Keratinocyte (primary cell): ENCODE measurements at regions not wholly inside any gene's neighbourhood (a gene's known extent, or its start where the extent isn't known, plus 50 kb on each side); places are given as distances from the start of the nearest gene placed in this dataset.

Source experiments
- DNase-seq: peaks from one replicate; pipeline ENCODE4 v3.0.0-alpha.2; 2011; ENCODE audit warnings: low read depth, missing footprints, low spot score
- FAIRE-seq: peaks from 2 replicates; lab custom pipeline; 2011; peaks lifted over from hg19 to GRCh38; lab: Jason Lieb, UNC
- H2AFZ ChIP-seq: 2 replicates; pipeline ENCODE4 v1.6.0; 2012; ENCODE audit warnings: low read length, control low read depth, inconsistent platforms; ENCODE audit not compliant: control insufficient read depth
- H3K27ac ChIP-seq: 2 replicates; pipeline ENCODE4 v1.5.1; 2011; ENCODE audit warnings: low read length; ENCODE audit not compliant: control insufficient read depth, insufficient read depth
- H3K27me3 ChIP-seq: 3 replicates; pipeline ENCODE4 v1.6.0; 2011; ENCODE audit warnings: low read length; ENCODE audit not compliant: control insufficient read depth, insufficient read depth; ENCODE audit errors: extremely low read depth
- H3K36me3 ChIP-seq, 2 experiments: 2 replicates in 1 of 2; 3 replicates in 1 of 2; pipeline ENCODE4 v1.5.1; 2011; ENCODE audit warnings: low read length in 2 of 2, mild to moderate bottlenecking in 1 of 2; ENCODE audit not compliant: control insufficient read depth in 2 of 2, insufficient read depth in 2 of 2; ENCODE audit errors: extremely low read depth in 1 of 2
- H3K4me1 ChIP-seq: 3 replicates; pipeline ENCODE4 v1.5.1; 2011; ENCODE audit warnings: low read length; ENCODE audit not compliant: control insufficient read depth, insufficient read depth; ENCODE audit errors: extremely low read depth
- H3K4me2 ChIP-seq: 3 replicates; pipeline ENCODE4 v1.6.0; 2011; ENCODE audit warnings: low read depth, low read length; ENCODE audit not compliant: control insufficient read depth, insufficient read depth; ENCODE audit errors: extremely low read depth
- H3K4me3 ChIP-seq, 3 experiments: fragments of 200-600 bp in 1 of 3; sonication (generic) in 1 of 3; 2 replicates in 2 of 3; 3 replicates in 1 of 3; pipeline ENCODE4 v1.5.1; 2011 to 2016; ENCODE audit warnings: low read length in 3 of 3, mild to moderate bottlenecking in 3 of 3, control low read depth in 2 of 3, inconsistent platforms in 1 of 3, low read depth in 1 of 3, mixed read lengths in 1 of 3, mixed run types in 1 of 3, moderate library complexity in 1 of 3; ENCODE audit not compliant: control insufficient read depth in 2 of 3, insufficient read depth in 2 of 3; ENCODE audit errors: extremely low read depth in 1 of 3
- H3K79me2 ChIP-seq: 2 replicates; pipeline ENCODE4 v1.6.0; 2012; ENCODE audit warnings: low read length; ENCODE audit not compliant: control insufficient read depth, insufficient read depth
- H3K9ac ChIP-seq: 3 replicates; pipeline ENCODE4 v1.6.0; 2011; ENCODE audit warnings: low read length; ENCODE audit not compliant: control insufficient read depth, insufficient read depth; ENCODE audit errors: extremely low read depth
- H3K9me1 ChIP-seq: 3 replicates; pipeline ENCODE4 v1.6.0; 2011; ENCODE audit warnings: low read length; ENCODE audit not compliant: control insufficient read depth, insufficient read depth; ENCODE audit errors: extremely low read depth
- H3K9me3 ChIP-seq: 2 replicates; pipeline ENCODE4 v1.5.1; 2012; ENCODE audit warnings: low read depth, low read length; ENCODE audit not compliant: control insufficient read depth
- H4K20me1 ChIP-seq: 3 replicates; pipeline ENCODE4 v1.6.0; 2011; ENCODE audit warnings: low read length; ENCODE audit not compliant: control insufficient read depth, insufficient read depth; ENCODE audit errors: extremely low read depth
- EZH2 ChIP-seq: IDR thresholded peaks from one replicate; pipeline ENCODE4 v1.6.1; 2012; ENCODE audit warnings: inconsistent platforms, mild to moderate bottlenecking, low read length, moderate library complexity
- dilution Hi-C: fragments of 300-500 bp; cut with MboI; formaldehyde crosslinking; loops from one replicate; pipeline ENCODE4 v1.7.0; 2020; ENCODE audit warnings: low sequenced_read_pairs; ENCODE audit not compliant: extremely low pct_ligation_motif_present
- TF ChIP-seq, protein P1 (sequence below), 3 experiments: IDR thresholded peaks in 1 of 3; conservative IDR thresholded peaks in 1 of 3; optimal IDR thresholded peaks in 1 of 3; 2 replicates in 2 of 3; 3 replicates in 1 of 3; pipeline versions ENCODE3 to v1.5.1; 2011; ENCODE audit warnings: low read length in 3 of 3, mild to moderate bottlenecking in 3 of 3, moderate library complexity in 2 of 3, control low read depth in 1 of 3, inconsistent platforms in 1 of 3; ENCODE audit not compliant: insufficient read depth in 2 of 3; ENCODE audit errors: extremely low read depth in 1 of 3

- H3K4me3 ChIP-seq: no peak overlapping the region
- no peak overlapping the region for H3K4me2 ChIP-seq
- no peaks in the 10 kb centered on the region for H3K27me3 ChIP-seq
- H3K27ac ChIP-seq: no peak overlapping the region
- no peak overlapping the region for H2AFZ ChIP-seq
- H3K36me3 ChIP-seq: no peaks in the 10 kb centered on the region
- no peak for TF ChIP-seq EZH2
- TF ChIP-seq, protein P1, sequence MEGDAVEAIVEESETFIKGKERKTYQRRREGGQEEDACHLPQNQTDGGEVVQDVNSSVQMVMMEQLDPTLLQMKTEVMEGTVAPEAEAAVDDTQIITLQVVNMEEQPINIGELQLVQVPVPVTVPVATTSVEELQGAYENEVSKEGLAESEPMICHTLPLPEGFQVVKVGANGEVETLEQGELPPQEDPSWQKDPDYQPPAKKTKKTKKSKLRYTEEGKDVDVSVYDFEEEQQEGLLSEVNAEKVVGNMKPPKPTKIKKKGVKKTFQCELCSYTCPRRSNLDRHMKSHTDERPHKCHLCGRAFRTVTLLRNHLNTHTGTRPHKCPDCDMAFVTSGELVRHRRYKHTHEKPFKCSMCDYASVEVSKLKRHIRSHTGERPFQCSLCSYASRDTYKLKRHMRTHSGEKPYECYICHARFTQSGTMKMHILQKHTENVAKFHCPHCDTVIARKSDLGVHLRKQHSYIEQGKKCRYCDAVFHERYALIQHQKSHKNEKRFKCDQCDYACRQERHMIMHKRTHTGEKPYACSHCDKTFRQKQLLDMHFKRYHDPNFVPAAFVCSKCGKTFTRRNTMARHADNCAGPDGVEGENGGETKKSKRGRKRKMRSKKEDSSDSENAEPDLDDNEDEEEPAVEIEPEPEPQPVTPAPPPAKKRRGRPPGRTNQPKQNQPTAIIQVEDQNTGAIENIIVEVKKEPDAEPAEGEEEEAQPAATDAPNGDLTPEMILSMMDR (optimal IDR thresholded peaks at IDR 0.05 in 1 of 3, IDR thresholded peaks at IDR 0.05 in 1 of 3, conservative IDR thresholded peaks at IDR 0.05 in 1 of 3; ENCODE audit: extremely low read depth in 1 of 3, insufficient read depth in 2 of 3, low read length in 3 of 3): no peak
- FAIRE-seq (no peak), DNase-seq (no peak)
- H4K20me1 ChIP-seq: no peaks in the 10 kb centered on the region
- H3K9me1 ChIP-seq: no peaks in the 10 kb centered on the region
- dilution Hi-C loops: no loop called here
- H3K4me1 ChIP-seq: no peaks in the 10 kb centered on the region
- no peak overlapping the region for H3K9ac ChIP-seq
- no peaks in the 10 kb centered on the region for H3K9me3 ChIP-seq
- no peaks in the 10 kb centered on the region for H3K79me2 ChIP-seq
Observed at GRCh38 chr3:189500299-189500698, 130.9 kb upstream of the TP63 start.

GRCh38 chr3:189500798-189501495, 130.2 kb upstream of the TP63 start:
- H2AFZ ChIP-seq: no peak overlapping the region
- H4K20me1 ChIP-seq: no peaks in the 10 kb centered on the region
- no peaks in the 10 kb centered on the region for H3K36me3 ChIP-seq
- no peak overlapping the region for H3K9ac ChIP-seq
- H3K79me2 ChIP-seq: no peaks in the 10 kb centered on the region
- no peak for DNase-seq
- no peaks in the 10 kb centered on the region for H3K9me3 ChIP-seq
- H3K9me1 ChIP-seq: no peaks in the 10 kb centered on the region
- TF ChIP-seq, protein P1 (optimal IDR thresholded peaks at IDR 0.05 in 1 of 3, IDR thresholded peaks at IDR 0.05 in 1 of 3, conservative IDR thresholded peaks at IDR 0.05 in 1 of 3; ENCODE audit: extremely low read depth in 1 of 3, insufficient read depth in 2 of 3, low read length in 3 of 3): no peak
- TF ChIP-seq EZH2: no peak
- no peak overlapping the region for H3K4me2 ChIP-seq
- H3K27ac ChIP-seq: no peak overlapping the region
- FAIRE-seq: no peak
- H3K27me3 ChIP-seq: no peaks in the 10 kb centered on the region
- no peak overlapping the region for H3K4me3 ChIP-seq
- H3K4me1 ChIP-seq: no peaks in the 10 kb centered on the region
- dilution Hi-C loops: no loop called here
